Uterus (tissue), 2 donors: ENCODE measurements at regions not wholly inside any gene's neighbourhood (a gene's known extent, or its start where the extent isn't known, plus 50 kb on each side); places are given as distances from the start of the nearest gene placed in this dataset.

ENCODE experiments used
- CTCF ChIP-seq, 4 experiments: fragments of 200-600 bp in 2 of 4; fragments of 450-650 bp in 2 of 4; sonication (generic) in 2 of 4; IDR thresholded peaks; one replicate each; pipeline ENCODE4 v1.5.1; 2016 to 2019; ENCODE audit warnings: antibody characterized with exemption in 4 of 4, mild to moderate bottlenecking in 2 of 4, moderate library complexity in 1 of 4
- POLR2A ChIP-seq, 2 donors: fragments of 450-650 bp; IDR thresholded peaks; one replicate each; pipeline ENCODE4 v1.6.1; 2016; ENCODE audit warnings: antibody characterized with exemption in 2 of 2, mild to moderate bottlenecking in 1 of 2, moderate library complexity in 1 of 2

- no peak for TF ChIP-seq CTCF (IDR thresholded peaks at IDR 0.05)
- TF ChIP-seq POLR2A (IDR thresholded peaks at IDR 0.05): no peak
Observed at GRCh38 chr6:41441598-41442351, 104.4 kb upstream of the FOXP4 start.
